NCI-H1694 treated with DMSO at 0.1 percent for 48 hours (cell line): ENCODE measurements at regions not wholly inside any gene's neighbourhood (a gene's known extent, or its start where the extent isn't known, plus 50 kb on each side); places are given as distances from the start of the nearest gene placed in this dataset.
"Not testable (repeated sequence)": the region's sequence is repeated elsewhere in the genome, so short reads cannot be mapped to it uniquely, and the experiment has no call there.

Experiments
- DNase-seq: peaks from one replicate; lab custom pipeline; 2025; lab: John Stamatoyannopoulos, UW

DNA sequence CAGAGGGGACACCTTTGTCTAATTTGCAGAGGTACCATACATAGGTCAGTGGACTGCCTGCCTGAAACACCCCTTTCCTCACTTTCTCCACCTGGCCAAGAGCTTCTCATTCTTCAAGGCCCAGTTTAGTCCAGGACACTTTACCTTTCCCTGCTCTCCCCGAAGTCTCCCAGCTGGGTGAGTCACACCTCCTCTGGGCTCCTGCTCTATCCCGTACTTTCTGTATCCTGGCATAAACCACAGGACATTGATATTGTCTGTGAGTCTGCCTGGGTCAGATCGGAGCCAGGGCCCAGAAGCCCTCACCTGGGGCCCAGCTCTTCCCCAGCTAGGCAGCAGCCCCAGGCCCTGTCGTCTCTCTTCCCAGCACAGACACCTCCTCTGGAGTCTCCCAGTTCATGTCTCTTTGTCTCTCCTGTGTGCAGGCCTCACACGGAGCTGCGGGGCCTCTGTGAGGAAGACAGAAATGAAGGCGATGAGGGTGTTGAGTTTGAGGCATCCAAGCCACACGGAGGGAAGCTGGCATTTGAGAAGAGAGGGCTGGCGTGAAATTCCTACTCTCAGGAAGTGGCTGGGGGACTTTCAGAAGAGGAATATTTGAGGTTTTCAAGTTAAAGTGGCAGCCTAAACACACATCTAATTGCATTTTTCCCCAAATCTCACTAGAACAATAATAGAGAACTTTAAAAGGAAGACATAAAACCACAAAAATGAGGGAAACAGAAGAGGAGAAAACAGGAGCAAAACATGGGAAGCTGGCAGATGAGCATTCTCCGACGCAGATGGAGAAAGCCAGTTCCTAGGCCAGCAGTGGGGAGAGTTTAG, 79.6 kb upstream of the LAPTM4A start:
- no peak for DNase-seq

DNA sequence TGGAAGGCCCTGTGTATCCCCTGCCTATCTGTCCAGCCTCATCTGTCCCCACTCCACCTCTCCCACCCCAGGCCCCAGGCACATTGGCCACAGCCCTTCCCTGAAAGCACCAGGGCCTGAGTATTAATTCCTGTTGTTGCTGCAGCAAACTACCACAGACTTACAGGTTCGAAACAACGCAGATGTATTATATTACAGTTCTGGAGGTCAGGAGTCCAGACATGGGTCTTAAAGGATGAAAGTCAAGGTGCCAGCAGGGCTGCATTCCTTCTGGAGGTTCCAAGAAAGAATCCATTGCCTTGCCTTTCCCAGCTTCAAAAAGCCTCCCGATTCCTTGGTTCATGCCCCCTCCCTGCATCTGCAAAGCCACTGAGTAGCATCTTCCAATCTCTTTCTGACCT, 78.7 kb upstream of the LAPTM4A start:
- DNase-seq, result no peak

- no peak for DNase-seq
Measured at GRCh38 chr2:20129331-20130159, 78.1 kb upstream of the LAPTM4A start.

DNA sequence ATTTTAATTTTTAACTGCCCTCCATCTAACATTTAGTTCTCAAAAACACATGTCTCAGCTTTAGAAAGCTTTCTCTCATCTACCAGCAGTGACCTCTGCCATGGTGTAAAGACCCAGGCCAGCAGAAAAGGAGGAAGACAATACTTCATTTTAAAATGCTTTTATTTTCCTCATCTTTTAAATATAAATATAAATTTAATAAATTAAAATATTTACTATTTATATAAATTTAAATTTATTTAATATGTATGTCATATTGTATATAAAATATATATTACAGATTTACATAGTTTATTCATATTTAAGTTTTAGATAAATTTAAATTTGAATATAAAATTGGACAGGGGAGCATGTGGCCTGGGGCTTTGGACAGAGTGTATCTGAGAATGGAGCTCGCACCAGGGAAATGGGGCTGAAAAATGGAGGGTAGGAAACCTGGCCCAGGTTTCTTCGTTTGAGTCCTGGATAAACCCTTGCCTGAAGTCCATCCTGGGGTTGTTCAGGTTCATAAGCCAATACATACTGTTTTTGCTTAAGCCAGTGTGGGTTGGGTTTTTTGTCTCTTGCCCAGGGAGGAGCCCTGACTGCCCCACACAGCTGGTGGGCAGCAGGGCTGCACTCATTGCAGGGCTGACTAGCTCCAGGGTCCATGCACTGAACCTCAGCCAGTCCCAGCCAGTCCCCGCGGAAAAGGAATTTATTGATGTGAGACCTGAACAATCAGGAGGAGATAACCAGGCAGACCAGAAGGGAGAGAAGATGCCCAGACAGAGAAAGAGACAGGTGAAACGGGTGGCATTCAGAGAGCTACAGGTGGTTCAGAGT, 77.3 kb upstream of the LAPTM4A start:
- DNase-seq, result no peak

- no peak for DNase-seq
Measured at GRCh38 chr2:20126469-20126868, 75.0 kb upstream of the LAPTM4A start.

DNA sequence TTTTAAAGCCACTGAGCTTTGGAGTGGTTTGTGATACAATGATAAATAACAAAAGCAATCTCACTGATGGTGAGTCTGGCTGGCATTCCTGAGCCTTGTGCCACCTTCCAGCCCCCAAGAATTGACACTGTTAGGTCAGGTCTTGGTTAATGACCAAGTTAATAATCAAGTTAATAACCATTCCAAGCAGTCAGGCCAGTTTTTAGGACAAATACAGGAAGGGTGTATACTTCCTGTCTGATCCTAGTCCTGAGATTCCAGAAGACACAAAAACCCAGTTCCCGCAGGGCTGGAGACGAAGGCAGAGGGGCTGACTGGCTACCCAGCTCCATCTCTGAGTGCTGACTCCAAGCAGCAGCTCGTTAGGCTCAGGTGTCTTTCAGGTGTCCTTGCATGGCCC, 74.6 kb upstream of the LAPTM4A start:
- no peak for DNase-seq

GRCh38 chr2:20125616-20126015, 74.2 kb upstream of the LAPTM4A start:
- no peak for DNase-seq

GRCh38 chr2:20125164-20125563, 73.7 kb upstream of the LAPTM4A start:
- no peak for DNase-seq

DNA sequence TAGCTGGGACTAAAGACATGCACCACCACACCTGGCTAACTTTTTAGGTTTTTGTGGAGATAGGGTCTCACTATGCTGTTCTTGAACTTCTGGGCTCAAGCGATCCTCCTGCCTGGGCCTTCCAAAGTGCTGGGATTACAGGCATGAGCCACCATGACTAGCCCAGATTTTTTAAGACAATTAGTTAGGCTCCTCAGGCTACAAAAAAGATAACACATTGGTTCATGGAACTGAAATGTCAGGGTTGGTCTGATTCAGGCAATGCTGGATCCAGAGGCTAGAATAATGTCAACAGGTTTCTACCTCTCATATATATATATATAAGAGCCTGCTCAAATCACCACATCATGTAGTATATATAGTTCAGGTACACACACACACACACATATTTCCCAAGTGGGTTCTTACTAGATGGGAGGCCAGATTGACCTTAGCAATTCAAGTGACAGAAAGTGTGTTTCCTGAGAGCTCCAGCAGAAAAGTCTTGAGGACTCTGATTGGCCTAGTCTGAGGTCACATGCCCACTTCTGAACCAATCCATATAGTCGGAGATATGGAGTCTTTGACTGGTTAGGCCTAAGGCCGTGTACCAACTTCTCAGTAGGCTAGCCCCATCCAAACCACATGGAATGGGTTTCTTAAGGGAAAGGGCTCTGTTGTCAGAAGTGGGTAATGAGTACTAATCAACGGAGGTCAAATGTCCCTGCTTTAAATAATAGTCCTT, 72.6 kb upstream of the LAPTM4A start:
- no peak for DNase-seq

GRCh38 chr2:20122864-20123263, 71.4 kb upstream of the LAPTM4A start:
- no peak for DNase-seq

- no peak for DNase-seq
Measured at GRCh38 chr2:20120569-20121416, 69.4 kb upstream of the LAPTM4A start.

DNA sequence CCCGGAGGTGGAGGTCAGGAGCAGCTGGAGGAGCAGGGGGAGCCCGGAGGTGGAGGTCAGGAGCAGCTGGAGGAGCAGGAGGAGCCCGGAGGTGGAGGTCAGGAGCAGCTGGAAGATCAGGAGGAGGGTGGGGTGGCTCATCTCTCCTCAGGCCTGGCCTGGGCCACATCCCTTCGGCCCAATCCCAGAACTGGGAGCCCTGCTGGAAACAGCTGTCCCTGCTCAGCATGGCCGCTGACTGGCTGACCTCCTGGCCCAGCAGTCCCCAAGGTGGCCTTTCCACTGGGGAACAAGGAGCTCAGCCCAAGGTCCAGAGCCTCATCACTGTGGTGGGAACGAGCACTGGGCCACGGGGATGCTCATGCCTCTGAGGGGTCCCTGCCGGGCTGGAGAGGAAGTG, 66.6 kb upstream of the LAPTM4A start:
- DNase-seq, result no peak

DNA sequence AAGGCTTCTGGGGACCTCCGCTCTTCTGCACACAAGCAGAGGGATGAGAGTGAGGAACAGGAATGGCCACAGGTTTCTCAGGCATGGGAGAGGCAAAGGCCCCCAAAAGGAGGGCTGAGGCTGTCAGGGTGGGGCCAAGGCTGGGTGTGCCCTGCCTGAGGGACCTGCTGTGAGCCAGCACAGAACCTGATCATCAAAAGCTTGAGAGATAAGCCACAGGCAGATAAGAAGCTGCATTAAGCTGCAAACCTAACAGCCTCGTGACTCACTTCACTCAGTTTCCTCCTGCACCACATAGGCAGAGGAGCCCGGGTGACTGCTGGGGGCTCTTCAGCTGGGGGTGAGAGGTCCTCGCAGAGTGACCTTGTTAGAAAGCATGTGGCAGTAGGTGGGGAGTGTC, 64.5 kb upstream of the LAPTM4A start:
- DNase-seq, result no peak

DNA sequence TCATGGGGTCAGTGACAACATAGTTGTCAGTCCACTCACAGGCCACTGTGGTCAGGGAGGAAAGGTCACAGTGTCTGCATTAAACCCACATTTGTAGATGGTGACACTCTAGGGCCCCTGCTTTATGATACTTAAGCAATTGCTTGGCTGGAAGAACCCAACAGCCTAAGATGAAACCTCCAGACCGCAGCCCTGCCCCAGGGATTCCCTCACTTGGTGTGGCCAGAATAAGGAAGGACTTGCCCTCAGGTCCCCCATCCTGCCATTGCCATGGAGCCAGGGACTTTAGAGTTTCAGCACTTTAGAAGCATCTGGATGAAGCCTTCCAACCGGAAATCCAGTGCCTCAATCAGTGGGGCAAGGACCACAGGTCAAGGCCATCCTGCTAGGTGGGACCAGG, 63.9 kb upstream of the LAPTM4A start:
- no peak for DNase-seq

DNA sequence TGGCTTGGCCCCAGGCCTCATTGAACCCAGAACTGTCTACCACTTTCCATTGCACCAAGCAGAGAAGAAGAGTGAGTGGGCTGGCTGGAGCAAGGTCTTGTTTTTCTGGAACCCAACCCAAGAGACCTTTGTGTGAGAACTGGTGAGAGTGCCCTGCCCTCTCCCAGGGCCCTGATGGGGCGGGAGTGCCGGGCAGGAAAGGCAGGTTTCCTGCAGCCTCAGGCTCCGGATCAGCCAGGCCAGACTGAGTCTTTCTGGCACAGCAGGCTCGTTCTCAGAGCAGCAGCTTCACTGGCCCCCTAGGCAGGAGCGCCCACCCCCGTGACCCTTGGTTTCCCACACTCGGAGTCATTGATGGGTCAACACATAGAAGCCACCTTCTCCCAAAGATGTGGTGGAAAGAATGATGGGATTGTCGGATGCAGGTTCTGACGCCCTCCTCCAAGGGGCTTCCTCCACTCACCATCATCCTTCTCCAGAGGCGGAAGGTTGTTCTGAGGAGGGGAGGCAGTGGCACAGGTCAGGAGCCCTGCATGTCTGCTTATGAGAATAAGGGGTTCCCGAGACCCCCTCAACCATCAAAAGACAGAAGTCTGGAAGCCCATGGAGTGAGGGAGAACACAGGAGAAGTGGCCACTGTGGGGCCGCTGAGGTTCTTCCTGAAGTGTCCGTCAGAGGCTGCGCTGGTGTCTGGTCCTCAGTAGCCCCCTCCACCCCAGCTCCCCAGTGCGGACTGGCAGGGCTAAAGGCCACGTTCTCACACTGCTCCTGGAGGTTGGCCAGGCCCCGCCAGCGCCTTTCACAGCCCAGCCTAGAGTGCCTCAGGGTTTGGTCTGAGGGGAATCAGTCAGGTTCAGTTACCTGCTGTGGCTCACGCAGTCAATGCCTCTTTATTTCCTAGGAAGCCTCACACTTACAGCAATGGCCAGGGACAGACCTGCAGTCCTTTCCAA, 62.8 kb upstream of the LAPTM4A start:
- DNase-seq, result no peak

- no peak for DNase-seq
Measured at GRCh38 chr2:20113004-20113796, 61.8 kb upstream of the LAPTM4A start.

DNA sequence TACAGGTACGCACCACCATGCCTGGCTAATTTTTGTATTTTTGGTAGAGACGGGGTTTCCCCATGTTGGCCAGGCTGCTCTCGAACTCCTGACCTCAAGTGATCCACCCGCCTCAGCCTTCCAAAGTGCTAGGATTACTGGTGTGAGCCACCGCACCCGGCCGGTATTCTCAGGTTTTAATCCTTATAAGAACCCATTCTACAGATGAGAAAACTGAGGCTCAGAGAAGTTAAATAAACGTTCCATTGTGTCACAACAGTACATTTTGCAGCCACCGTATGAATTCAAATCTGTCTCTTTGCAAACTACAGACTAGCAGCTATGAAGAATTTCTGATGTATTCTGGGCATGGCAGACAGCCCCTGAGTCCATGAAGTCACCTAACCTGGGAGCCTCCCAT, 60.9 kb upstream of the LAPTM4A start:
- DNase-seq, result not testable (repeated sequence)

DNA sequence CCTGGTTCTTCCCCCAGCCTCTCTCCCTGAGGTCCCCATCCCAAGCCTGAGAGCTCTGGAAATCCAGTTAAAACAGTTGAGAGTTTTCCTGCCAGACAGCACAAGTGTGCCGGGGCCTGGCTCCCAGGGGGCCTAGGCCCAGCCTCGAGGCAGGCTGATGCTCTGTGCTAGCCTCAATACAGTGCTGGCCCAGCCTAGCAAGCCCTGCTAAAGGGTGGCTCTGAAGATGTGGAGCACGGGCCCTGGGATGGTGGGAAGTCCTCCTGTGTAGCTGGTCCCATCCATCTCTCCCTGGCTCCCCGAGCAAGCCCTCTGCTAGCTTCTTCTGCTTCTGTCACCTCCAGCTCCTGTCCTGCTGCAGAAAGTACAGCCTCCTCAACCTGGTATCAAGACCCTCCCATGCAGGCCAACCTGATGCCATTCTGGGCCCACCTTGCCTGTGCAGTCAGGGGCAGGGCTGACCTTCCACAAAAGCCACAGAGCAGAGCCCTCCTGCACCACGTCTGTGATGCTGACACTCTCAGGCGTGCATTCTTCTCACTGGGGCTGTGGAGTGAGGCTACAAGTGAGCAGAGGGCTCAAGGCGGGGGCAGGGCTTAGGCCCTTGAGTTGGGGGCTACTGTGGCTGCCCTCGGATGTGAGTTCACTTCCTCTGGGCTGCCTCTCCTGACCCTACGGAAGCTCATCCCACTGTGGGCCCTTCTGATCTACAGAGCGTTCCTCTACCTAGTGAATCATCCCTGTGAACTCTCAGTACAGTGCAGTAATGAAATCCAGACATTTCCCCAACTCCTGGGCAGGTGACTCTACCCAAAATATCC, 60.1 kb upstream of the LAPTM4A start:
- no peak for DNase-seq
